ENCODE measurements at regions not wholly inside any gene's neighbourhood (a gene's known extent, or its start where the extent isn't known, plus 50 kb on each side); places are given as distances from the start of the nearest gene placed in this dataset.

DNA sequence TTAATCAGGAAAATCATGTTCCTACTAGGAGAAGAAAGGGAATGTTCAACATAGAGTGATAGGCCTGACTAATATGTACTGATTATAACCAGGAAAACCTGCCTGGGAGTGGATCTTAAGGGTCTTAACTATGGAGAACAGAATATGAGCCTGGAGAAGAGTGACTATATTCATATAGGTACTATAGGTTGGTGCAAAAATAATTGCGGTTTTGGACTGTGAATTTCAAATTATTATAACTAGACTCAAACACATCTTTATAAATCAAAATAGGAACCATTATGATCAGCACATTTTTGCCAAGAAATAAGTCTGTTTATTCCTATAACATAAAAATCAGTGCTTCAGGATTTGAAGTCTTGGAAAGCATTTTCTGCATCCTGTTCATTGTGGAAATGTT, 189.8 kb upstream of the ADAMTS5 start:
- Histone ChIP-seq H2AFZ (ENCODE audit: low read length) (no peak overlapping the region), H3K9ac (ENCODE audit: low read depth, low read length, poor library complexity, severe bottlenecking) (no peak overlapping the region), H3K9me2 (replicated peaks; ENCODE audit: low read depth, low read length) (no peaks in the 10 kb centered on the region), H3F3A (ENCODE audit: low read depth) (no peaks in the 10 kb centered on the region), H3K4me1 (ENCODE audit: insufficient read depth, low read length, poor library complexity, severe bottlenecking) (no peaks in the 10 kb centered on the region), H4K20me1 (ENCODE audit: insufficient read depth, low read length, poor library complexity, severe bottlenecking) (no peaks in the 10 kb centered on the region), H3K4me2 (ENCODE audit: low read depth, low read length, poor library complexity, severe bottlenecking) (no peak overlapping the region), H3K27me3 (ENCODE audit: insufficient read depth, low read length, poor library complexity, severe bottlenecking) (no peaks in the 10 kb centered on the region), H3K36me3 (ENCODE audit: insufficient read depth, low read length) (no peaks in the 10 kb centered on the region), H3K79me2 (ENCODE audit: insufficient read depth, low read length) (no peaks in the 10 kb centered on the region), H3K9me3 (ENCODE audit: insufficient read depth, low read depth, low read length) (no peaks in the 10 kb centered on the region), H3K4me3 (ENCODE audit: low read length, poor library complexity, severe bottlenecking) (no peak overlapping the region)
- TF ChIP-seq EZH2phosphoT487 (IDR thresholded peaks at IDR 0.05; ENCODE audit: borderline replicate concordance): no peak
- TF ChIP-seq, protein P1, sequence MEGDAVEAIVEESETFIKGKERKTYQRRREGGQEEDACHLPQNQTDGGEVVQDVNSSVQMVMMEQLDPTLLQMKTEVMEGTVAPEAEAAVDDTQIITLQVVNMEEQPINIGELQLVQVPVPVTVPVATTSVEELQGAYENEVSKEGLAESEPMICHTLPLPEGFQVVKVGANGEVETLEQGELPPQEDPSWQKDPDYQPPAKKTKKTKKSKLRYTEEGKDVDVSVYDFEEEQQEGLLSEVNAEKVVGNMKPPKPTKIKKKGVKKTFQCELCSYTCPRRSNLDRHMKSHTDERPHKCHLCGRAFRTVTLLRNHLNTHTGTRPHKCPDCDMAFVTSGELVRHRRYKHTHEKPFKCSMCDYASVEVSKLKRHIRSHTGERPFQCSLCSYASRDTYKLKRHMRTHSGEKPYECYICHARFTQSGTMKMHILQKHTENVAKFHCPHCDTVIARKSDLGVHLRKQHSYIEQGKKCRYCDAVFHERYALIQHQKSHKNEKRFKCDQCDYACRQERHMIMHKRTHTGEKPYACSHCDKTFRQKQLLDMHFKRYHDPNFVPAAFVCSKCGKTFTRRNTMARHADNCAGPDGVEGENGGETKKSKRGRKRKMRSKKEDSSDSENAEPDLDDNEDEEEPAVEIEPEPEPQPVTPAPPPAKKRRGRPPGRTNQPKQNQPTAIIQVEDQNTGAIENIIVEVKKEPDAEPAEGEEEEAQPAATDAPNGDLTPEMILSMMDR (conservative IDR thresholded peaks at IDR 0.05; ENCODE audit: low read length): no peak

DNA sequence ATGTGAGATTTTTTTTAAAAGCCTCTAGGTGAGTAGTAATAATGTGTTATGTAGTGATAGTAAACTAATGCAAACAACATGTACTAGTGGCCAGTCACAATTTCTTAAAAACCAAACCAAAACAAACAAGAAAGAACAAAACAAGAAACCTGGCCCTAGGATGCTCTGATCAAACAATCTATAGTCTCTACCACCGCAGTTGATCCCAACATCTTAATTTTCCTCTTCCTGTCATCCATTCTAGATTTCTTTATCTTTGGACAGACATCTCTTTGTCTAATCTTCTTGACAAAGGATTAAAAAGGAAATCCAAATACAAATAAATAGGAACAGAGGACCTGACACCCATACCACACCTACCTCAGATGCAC, 188.2 kb upstream of the ADAMTS5 start:
- TF ChIP-seq, protein P1 (conservative IDR thresholded peaks at IDR 0.05; ENCODE audit: low read length): no peak
- TF ChIP-seq EZH2phosphoT487 (IDR thresholded peaks at IDR 0.05; ENCODE audit: borderline replicate concordance): no peak
- H4K20me1 ChIP-seq (ENCODE audit: insufficient read depth, low read length, poor library complexity, severe bottlenecking): no peaks in the 10 kb centered on the region
- no peak overlapping the region for H3K9ac ChIP-seq (ENCODE audit: low read depth, low read length, poor library complexity, severe bottlenecking)

DNA sequence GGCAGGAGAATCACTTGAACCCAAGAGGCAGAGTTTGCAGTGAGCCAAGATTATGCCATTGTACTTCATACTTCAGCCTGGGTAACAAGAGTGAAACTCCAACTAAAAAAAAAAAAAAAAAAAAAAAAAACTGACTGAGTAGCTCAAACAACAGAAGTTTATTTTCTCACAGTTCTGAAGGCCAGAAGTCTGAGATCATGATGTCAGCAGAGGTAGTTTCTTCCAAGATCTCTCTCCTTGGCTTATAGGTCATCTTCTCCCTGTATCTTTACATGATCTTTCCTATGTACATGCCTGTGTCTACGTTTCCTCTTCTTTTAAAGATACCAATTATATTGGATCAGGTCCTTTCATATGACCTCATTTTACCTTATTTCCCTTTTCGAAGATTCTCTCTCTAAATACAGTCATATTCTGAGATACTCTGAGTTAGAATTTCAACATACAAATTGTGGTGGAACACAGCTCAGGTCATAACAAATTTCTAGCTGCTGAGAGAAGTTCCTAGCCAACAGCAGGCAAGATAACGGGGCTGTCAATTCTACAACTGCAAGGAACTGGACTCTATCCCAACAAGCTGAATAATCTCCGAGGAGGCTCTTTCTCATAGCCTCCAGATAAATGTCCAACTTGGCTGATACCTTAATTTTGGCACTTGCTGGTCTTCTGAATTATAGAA, 187.7 kb upstream of the ADAMTS5 start:
- H3K4me1 ChIP-seq (ENCODE audit: insufficient read depth, low read length, poor library complexity, severe bottlenecking): no peaks in the 10 kb centered on the region
- no peaks in the 10 kb centered on the region for H3F3A ChIP-seq (ENCODE audit: low read depth)
- no peaks in the 10 kb centered on the region for H3K9me2 ChIP-seq (replicated peaks; ENCODE audit: low read depth, low read length)
- no peaks in the 10 kb centered on the region for H3K36me3 ChIP-seq (ENCODE audit: insufficient read depth, low read length)
- no peak overlapping the region for H2AFZ ChIP-seq (ENCODE audit: low read length)
- H3K79me2 ChIP-seq (ENCODE audit: insufficient read depth, low read length): no peaks in the 10 kb centered on the region
- no peaks in the 10 kb centered on the region for H4K20me1 ChIP-seq (ENCODE audit: insufficient read depth, low read length, poor library complexity, severe bottlenecking)
- no peak overlapping the region for H3K9ac ChIP-seq (ENCODE audit: low read depth, low read length, poor library complexity, severe bottlenecking)
- no peaks in the 10 kb centered on the region for H3K27me3 ChIP-seq (ENCODE audit: insufficient read depth, low read length, poor library complexity, severe bottlenecking)
- H3K9me3 ChIP-seq (ENCODE audit: insufficient read depth, low read depth, low read length): no peaks in the 10 kb centered on the region
- H3K4me2 ChIP-seq (ENCODE audit: low read depth, low read length, poor library complexity, severe bottlenecking): no peak overlapping the region
- no peak for TF ChIP-seq EZH2phosphoT487 (IDR thresholded peaks at IDR 0.05; ENCODE audit: borderline replicate concordance)
- TF ChIP-seq, protein P1 (conservative IDR thresholded peaks at IDR 0.05; ENCODE audit: low read length): no peak
- H3K4me3 ChIP-seq (ENCODE audit: low read length, poor library complexity, severe bottlenecking): no peak overlapping the region

More for the DNA sequence above, 188.2 kb upstream of the ADAMTS5 start:
- Histone ChIP-seq H3K4me3 (ENCODE audit: low read length, poor library complexity, severe bottlenecking) (no peak overlapping the region), H3K4me1 (ENCODE audit: insufficient read depth, low read length, poor library complexity, severe bottlenecking) (no peaks in the 10 kb centered on the region), H3K27me3 (ENCODE audit: insufficient read depth, low read length, poor library complexity, severe bottlenecking) (no peaks in the 10 kb centered on the region), H3K4me2 (ENCODE audit: low read depth, low read length, poor library complexity, severe bottlenecking) (no peak overlapping the region), H3F3A (ENCODE audit: low read depth) (no peaks in the 10 kb centered on the region), H3K79me2 (ENCODE audit: insufficient read depth, low read length) (no peaks in the 10 kb centered on the region), H2AFZ (ENCODE audit: low read length) (no peak overlapping the region), H3K9me2 (replicated peaks; ENCODE audit: low read depth, low read length) (no peaks in the 10 kb centered on the region), H3K9me3 (ENCODE audit: insufficient read depth, low read depth, low read length) (no peaks in the 10 kb centered on the region), H3K36me3 (ENCODE audit: insufficient read depth, low read length) (no peaks in the 10 kb centered on the region)

Data from Loucy (cell line).